GM23338 (cell line): ENCODE measurements at regions not wholly inside any gene's neighbourhood (a gene's known extent, or its start where the extent isn't known, plus 50 kb on each side); places are given as distances from the start of the nearest gene placed in this dataset.

ENCODE experiments used
- CREB1 ChIP-seq: fragments of 250-450 bp; sonication (Bioruptor Pico); IDR thresholded peaks from 2 replicates; pipeline ENCODE4 v1.5.0; 2020; ENCODE audit warnings: low read depth, mild to moderate bottlenecking, moderate library complexity
- CTCF ChIP-seq, 2 experiments: fragments of 200-600 bp in 1 of 2; sonication (generic) in 1 of 2; conservative IDR thresholded peaks; 2 replicates each; pipeline versions ENCODE4 v1.5.1 to v1.6.1; 2016 to 2017; ENCODE audit warnings: antibody characterized with exemption in 2 of 2, low read depth in 2 of 2, mild to moderate bottlenecking in 2 of 2, moderate library complexity in 1 of 2
- EZH2 ChIP-seq: fragments of 200-600 bp; sonication (generic); IDR thresholded peaks from one replicate; pipeline ENCODE4 v1.8.0; 2017; ENCODE audit warnings: antibody characterized with exemption, mild to moderate bottlenecking, low read depth; ENCODE audit not compliant: unreplicated experiment
- EZH2phosphoT487 ChIP-seq: fragments of 200-600 bp; sonication (generic); IDR thresholded peaks from one replicate; pipeline ENCODE4 v1.8.1; 2018; ENCODE audit warnings: antibody characterized with exemption; ENCODE audit not compliant: unreplicated experiment
- JUNB ChIP-seq: IDR thresholded peaks from one replicate; pipeline ENCODE4 v1.6.1; 2016; ENCODE audit warnings: antibody characterized with exemption; ENCODE audit not compliant: unreplicated experiment
- POLR2AphosphoS5 ChIP-seq: IDR thresholded peaks from 2 replicates; pipeline ENCODE4 v1.6.1; 2016; ENCODE audit warnings: antibody characterized with exemption, low read depth
- REST ChIP-seq: IDR thresholded peaks from one replicate; pipeline ENCODE4 v1.6.1; 2018; ENCODE audit warnings: antibody characterized with exemption; ENCODE audit not compliant: unreplicated experiment

GRCh38 chr5:120794121-120794520 is 330.0 kb downstream of the PRR16 start:
- TF ChIP-seq CTCF (conservative IDR thresholded peaks at IDR 0.05; ENCODE audit: low read depth in 2 of 2) = no peak
- TF ChIP-seq EZH2 = no peak
- TF ChIP-seq POLR2AphosphoS5 = no peak
- TF ChIP-seq JUNB = no peak
- TF ChIP-seq CREB1 (CRISPR knock-in tag) = no peak
- TF ChIP-seq EZH2phosphoT487 = no peak
- TF ChIP-seq REST = no peak
